ENCODE measurements at regions not wholly inside any gene's neighbourhood (a gene's known extent, or its start where the extent isn't known, plus 50 kb on each side); places are given as distances from the start of the nearest gene placed in this dataset.

DNA sequence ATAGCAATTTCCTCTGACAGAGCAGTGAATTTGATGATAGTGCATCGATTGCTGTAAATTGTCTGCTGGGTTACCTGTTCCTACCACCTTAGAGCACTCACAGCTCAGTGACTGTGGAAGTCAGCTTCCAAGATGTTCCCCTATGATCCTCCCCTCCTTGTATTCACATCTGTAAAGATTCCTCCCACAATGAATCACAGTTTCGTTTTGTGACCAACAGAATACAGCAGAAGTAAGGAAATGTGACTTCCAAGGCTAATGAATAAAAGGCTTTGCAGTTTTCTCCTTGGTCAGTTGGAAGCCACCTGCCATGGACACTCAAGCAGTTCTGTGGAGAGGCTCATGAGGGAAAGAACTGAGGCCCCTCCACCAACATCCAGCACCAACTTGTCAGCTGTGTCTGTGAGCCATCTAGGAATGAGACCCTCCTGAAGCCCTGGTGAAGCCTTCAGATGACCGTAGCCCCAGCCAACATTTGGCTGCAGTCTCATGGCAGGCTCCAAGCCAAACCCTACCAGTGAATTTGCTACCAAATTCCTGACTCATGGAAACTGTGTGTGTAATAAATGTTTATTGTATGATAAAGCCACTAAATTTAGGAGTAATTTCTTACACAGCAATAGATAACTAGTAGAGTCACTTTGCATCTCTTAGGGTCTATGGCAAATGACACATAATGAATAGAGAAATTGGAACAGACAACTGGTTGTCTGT, 309.5 kb upstream of the NPVF start:
- no peak overlapping the region for H3K4me3 ChIP-seq (replicated peaks; ENCODE audit: low read depth, low read length)
- DNase-seq (ENCODE audit: extremely low read depth, low read depth) = no peak
- TF ChIP-seq, protein P1, sequence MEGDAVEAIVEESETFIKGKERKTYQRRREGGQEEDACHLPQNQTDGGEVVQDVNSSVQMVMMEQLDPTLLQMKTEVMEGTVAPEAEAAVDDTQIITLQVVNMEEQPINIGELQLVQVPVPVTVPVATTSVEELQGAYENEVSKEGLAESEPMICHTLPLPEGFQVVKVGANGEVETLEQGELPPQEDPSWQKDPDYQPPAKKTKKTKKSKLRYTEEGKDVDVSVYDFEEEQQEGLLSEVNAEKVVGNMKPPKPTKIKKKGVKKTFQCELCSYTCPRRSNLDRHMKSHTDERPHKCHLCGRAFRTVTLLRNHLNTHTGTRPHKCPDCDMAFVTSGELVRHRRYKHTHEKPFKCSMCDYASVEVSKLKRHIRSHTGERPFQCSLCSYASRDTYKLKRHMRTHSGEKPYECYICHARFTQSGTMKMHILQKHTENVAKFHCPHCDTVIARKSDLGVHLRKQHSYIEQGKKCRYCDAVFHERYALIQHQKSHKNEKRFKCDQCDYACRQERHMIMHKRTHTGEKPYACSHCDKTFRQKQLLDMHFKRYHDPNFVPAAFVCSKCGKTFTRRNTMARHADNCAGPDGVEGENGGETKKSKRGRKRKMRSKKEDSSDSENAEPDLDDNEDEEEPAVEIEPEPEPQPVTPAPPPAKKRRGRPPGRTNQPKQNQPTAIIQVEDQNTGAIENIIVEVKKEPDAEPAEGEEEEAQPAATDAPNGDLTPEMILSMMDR (IDR thresholded peaks at IDR 0.05; ENCODE audit: low read depth, low read length, missing control alignments) = no peak

DNA sequence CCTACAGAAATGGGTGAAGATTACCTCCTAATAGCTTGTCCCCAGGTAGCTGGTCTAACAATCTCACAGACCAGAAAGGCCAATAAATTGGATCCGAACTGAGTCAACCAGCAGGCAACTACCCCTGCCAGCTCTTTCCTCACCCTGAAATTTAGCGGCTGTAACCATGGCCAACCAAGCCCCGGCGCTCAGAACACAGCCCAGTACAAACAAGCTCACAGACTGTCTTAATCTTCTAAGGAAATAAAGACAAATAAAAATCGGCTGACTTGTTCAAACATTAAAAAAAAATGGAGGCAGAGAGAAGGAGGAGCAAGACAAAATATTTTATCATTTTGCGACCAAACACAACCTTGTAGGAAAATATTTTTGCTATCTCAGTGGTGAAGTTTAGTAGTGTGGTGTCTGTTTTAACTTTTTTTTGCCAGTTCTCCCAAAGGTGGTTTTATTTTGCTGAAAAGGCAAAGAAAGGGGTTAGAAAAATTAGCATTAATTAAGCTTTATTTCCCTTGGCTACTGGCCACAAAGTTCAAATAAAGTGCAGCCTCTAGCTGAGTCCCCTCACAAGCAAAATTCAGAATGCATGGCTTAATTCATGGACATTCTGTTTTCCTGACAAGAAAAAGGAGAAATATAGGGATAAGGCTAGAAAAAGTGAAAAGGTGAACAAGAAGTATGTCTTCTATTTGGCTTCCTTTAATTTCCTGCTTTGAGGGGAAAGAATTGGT, 313.0 kb upstream of the NPVF start:
- no peak for DNase-seq (ENCODE audit: extremely low read depth, low read depth)
- TF ChIP-seq, protein P1 (IDR thresholded peaks at IDR 0.05; ENCODE audit: low read depth, low read length, missing control alignments) = no peak
- no peak overlapping the region for H3K4me3 ChIP-seq (replicated peaks; ENCODE audit: low read depth, low read length)

DNA sequence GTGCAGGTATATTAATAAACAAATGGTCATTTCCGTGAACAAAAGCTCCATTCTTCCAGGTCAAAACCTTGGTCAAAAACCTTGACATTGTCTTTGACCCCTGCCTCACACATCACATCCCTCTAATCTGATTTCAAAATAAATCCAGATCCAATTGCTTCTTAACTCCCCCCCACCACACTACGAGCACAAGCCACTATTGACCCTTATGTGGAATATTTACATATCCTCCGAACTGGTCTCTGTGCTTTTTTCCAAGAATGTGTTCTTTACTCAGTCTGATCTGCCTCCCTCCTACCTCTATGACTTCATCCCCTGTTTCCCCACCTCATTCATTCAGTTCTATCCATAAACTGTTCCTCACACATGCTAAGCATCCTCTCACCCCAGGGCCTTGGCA, 313.6 kb upstream of the NPVF start:
- TF ChIP-seq, protein P1 (IDR thresholded peaks at IDR 0.05; ENCODE audit: low read depth, low read length, missing control alignments) = no peak
- DNase-seq (ENCODE audit: extremely low read depth, low read depth) = no peak
- H3K4me3 ChIP-seq (replicated peaks; ENCODE audit: low read depth, low read length) = no peak overlapping the region

DNA sequence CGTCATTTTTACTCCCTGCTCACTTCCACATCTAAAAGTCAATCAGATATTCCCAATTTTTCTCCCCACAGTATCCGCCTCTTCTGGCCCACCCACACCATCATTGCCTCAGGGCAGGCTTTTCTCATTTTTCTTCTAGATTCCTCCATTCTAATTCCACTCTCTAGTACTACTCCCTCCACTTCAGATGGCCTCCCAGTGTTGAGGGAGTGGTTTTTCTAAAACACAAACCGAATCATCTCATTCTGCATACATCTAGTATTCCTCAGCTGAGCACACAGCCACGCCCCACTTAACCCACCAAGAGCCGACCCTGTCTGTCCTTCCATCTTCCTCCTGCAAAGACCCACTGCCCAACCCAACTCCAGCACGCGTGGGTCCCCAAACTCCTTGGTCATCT, 314.9 kb upstream of the NPVF start:
- DNase-seq (ENCODE audit: extremely low read depth, low read depth) = no peak
- no peak overlapping the region for H3K4me3 ChIP-seq (replicated peaks; ENCODE audit: low read depth, low read length)
- TF ChIP-seq, protein P1 (IDR thresholded peaks at IDR 0.05; ENCODE audit: low read depth, low read length, missing control alignments) = no peak

DNA sequence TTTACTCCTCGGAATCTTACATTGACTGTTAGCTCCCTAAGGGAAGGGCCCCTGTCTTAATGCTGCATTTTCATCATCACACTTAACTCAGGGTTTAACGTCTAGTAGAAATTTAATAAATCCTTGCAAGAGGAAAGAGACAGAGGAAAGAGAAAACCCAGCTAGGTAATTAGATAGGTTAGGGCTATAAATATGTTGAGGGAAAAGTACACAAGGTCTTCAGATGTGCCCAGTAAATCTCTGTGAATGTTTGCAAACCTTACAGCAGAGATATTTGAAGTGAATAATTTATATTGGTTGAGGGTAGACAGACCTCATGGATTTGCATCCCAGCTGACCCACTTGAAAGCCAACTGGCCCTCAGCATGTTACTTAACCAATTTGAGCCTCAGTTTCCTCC, 315.5 kb upstream of the NPVF start:
- H3K4me3 ChIP-seq (replicated peaks; ENCODE audit: low read depth, low read length) = no peak overlapping the region
- TF ChIP-seq, protein P1 (IDR thresholded peaks at IDR 0.05; ENCODE audit: low read depth, low read length, missing control alignments) = no peak
- DNase-seq (ENCODE audit: extremely low read depth, low read depth) = no peak

DNA sequence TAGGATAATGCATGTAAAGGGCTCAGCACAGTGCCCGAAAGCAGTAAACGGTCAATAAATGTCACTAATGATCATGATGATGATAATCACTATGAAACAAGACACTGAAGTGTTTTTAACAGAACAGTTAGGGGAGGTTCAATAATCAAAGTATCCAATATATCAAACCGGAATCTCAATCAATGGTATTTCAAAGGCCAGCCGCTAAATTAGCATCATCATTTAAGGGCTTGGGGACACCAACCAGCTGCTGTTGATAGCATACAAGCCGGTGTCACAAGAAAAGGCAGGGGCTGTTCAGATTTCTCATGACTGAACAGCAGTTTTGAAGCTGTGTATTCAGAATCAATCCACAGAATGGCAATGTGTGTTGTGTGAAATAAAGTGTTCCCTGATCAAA, 316.0 kb upstream of the NPVF start:
- no peak for DNase-seq (ENCODE audit: extremely low read depth, low read depth)
- TF ChIP-seq, protein P1 (IDR thresholded peaks at IDR 0.05; ENCODE audit: low read depth, low read length, missing control alignments) = no peak
- no peak overlapping the region for H3K4me3 ChIP-seq (replicated peaks; ENCODE audit: low read depth, low read length)
